GM23338 (cell line): ENCODE measurements at regions not wholly inside any gene's neighbourhood (a gene's known extent, or its start where the extent isn't known, plus 50 kb on each side); places are given as distances from the start of the nearest gene placed in this dataset.
A peak's percentile ranks its signal among the peaks of the same experiment; 100 is the strongest.

ENCODE experiments used
- ATAC-seq: fragments of 200-7000 bp; cut with Tn5 transposase; 3 replicates; pipeline ENCODE4 v1.9.1; 2020
- DNase-seq: peaks from one replicate; pipeline ENCODE4 v3.0.0-alpha.2; 2015; ENCODE audit warnings: low spot score
- H2AFZ ChIP-seq: fragments of 200-600 bp; sonication (generic); 2 replicates; pipeline ENCODE4 v1.8.0; 2016; ENCODE audit warnings: antibody characterized with exemption, mild to moderate bottlenecking, moderate library complexity
- H3F3A ChIP-seq: fragments of 200-600 bp; sonication (generic); replicated peaks from 2 replicates; pipeline ENCODE4 v1.8.0; 2017; ENCODE audit warnings: antibody characterized with exemption, mixed run types, low read depth
- H3K27ac ChIP-seq: fragments of 200-600 bp; sonication (generic); 2 replicates; pipeline ENCODE4 v1.6.1; 2016; ENCODE audit warnings: low read depth
- H3K27me3 ChIP-seq: fragments of 200-600 bp; sonication (generic); 2 replicates; pipeline ENCODE4 v1.8.0; 2016; ENCODE audit warnings: mild to moderate bottlenecking, mixed run types, moderate library complexity; ENCODE audit not compliant: insufficient read depth
- H3K36me3 ChIP-seq: fragments of 200-600 bp; sonication (generic); 2 replicates; pipeline ENCODE4 v1.8.0; 2016; ENCODE audit warnings: mild to moderate bottlenecking; ENCODE audit not compliant: insufficient read depth
- H3K4me1 ChIP-seq: fragments of 200-600 bp; sonication (generic); 2 replicates; pipeline ENCODE4 v1.8.0; 2016; ENCODE audit warnings: mild to moderate bottlenecking, moderate library complexity; ENCODE audit not compliant: insufficient read depth
- H3K4me2 ChIP-seq: fragments of 200-600 bp; sonication (generic); 2 replicates; pipeline ENCODE4 v1.7.1; 2017; ENCODE audit warnings: mixed run types
- H3K4me3 ChIP-seq: fragments of 200-600 bp; sonication (generic); 2 replicates; pipeline ENCODE4 v1.6.1; 2016; ENCODE audit warnings: mixed run types
- H3K79me2 ChIP-seq: fragments of 200-600 bp; sonication (generic); replicated peaks from 2 replicates; pipeline ENCODE4 v1.8.0; 2017; ENCODE audit warnings: mild to moderate bottlenecking; ENCODE audit not compliant: insufficient read depth
- H3K9me2 ChIP-seq: fragments of 200-600 bp; sonication (generic); 2 replicates; pipeline ENCODE4 v1.8.0; 2017; ENCODE audit not compliant: insufficient read depth
- H4K20me1 ChIP-seq: fragments of 200-600 bp; sonication (generic); replicated peaks from 2 replicates; pipeline ENCODE4 v1.8.0; 2017; ENCODE audit warnings: mild to moderate bottlenecking; ENCODE audit not compliant: insufficient read depth
- H3K27ac Mint-ChIP-seq: 2 replicates; pipeline ENCODE4 v1.8.0; 2020; ENCODE audit warnings: inconsistent platforms, mild to moderate bottlenecking, moderate library complexity, mixed read lengths
- H3K27me3 Mint-ChIP-seq: 3 replicates; pipeline ENCODE4 v1.8.0; 2022; ENCODE audit warnings: low read depth, mild to moderate bottlenecking, moderate library complexity, mixed read lengths, inconsistent platforms; ENCODE audit not compliant: insufficient read depth, poor library complexity
- H3K36me3 Mint-ChIP-seq: 3 replicates; pipeline ENCODE4 v1.8.0; 2021; ENCODE audit warnings: low read depth, mild to moderate bottlenecking, inconsistent platforms, moderate library complexity, mixed read lengths
- H3K4me1 Mint-ChIP-seq: 3 replicates; pipeline ENCODE4 v1.8.0; 2020; ENCODE audit warnings: mild to moderate bottlenecking, inconsistent platforms, mixed read lengths
- H3K4me3 Mint-ChIP-seq: 3 replicates; pipeline ENCODE4 v1.8.0; 2021; ENCODE audit warnings: moderate library complexity, mild to moderate bottlenecking, inconsistent platforms, mixed read lengths
- H3K9me3 Mint-ChIP-seq: 3 replicates; pipeline ENCODE4 v1.8.0; 2020; ENCODE audit warnings: moderate library complexity, mild to moderate bottlenecking, inconsistent platforms, mixed read lengths
- CREB1 ChIP-seq: fragments of 250-450 bp; sonication (Bioruptor Pico); IDR thresholded peaks from 2 replicates; pipeline ENCODE4 v1.5.0; 2020; ENCODE audit warnings: low read depth, mild to moderate bottlenecking, moderate library complexity
- CTCF ChIP-seq, 2 experiments: fragments of 200-600 bp in 1 of 2; sonication (generic) in 1 of 2; conservative IDR thresholded peaks; 2 replicates each; pipeline versions ENCODE4 v1.5.1 to v1.6.1; 2016 to 2017; ENCODE audit warnings: antibody characterized with exemption in 2 of 2, low read depth in 2 of 2, mild to moderate bottlenecking in 2 of 2, moderate library complexity in 1 of 2
- EZH2 ChIP-seq: fragments of 200-600 bp; sonication (generic); IDR thresholded peaks from one replicate; pipeline ENCODE4 v1.8.0; 2017; ENCODE audit warnings: antibody characterized with exemption, mild to moderate bottlenecking, low read depth; ENCODE audit not compliant: unreplicated experiment
- EZH2phosphoT487 ChIP-seq: fragments of 200-600 bp; sonication (generic); IDR thresholded peaks from one replicate; pipeline ENCODE4 v1.8.1; 2018; ENCODE audit warnings: antibody characterized with exemption; ENCODE audit not compliant: unreplicated experiment
- JUNB ChIP-seq: IDR thresholded peaks from one replicate; pipeline ENCODE4 v1.6.1; 2016; ENCODE audit warnings: antibody characterized with exemption; ENCODE audit not compliant: unreplicated experiment
- NANOG ChIP-seq: IDR thresholded peaks from 2 replicates; pipeline ENCODE4 v1.6.1; 2016; ENCODE audit warnings: antibody characterized with exemption, borderline replicate concordance
- POLR2AphosphoS5 ChIP-seq: IDR thresholded peaks from 2 replicates; pipeline ENCODE4 v1.6.1; 2016; ENCODE audit warnings: antibody characterized with exemption, low read depth
- REST ChIP-seq: IDR thresholded peaks from one replicate; pipeline ENCODE4 v1.6.1; 2018; ENCODE audit warnings: antibody characterized with exemption; ENCODE audit not compliant: unreplicated experiment
- STAT1 ChIP-seq: IDR thresholded peaks from one replicate; pipeline ENCODE4 v1.6.1; 2016; ENCODE audit warnings: antibody characterized with exemption; ENCODE audit not compliant: unreplicated experiment
- ZNF114 ChIP-seq: fragments of 250-450 bp; sonication (Bioruptor Pico); IDR thresholded peaks from 2 replicates; pipeline ENCODE4 v1.5.0; 2020; ENCODE audit warnings: mild to moderate bottlenecking, moderate library complexity
- ZNF331 ChIP-seq: fragments of 250-450 bp; sonication (Bioruptor Pico); IDR thresholded peaks from 2 replicates; pipeline ENCODE4 v1.5.0; 2020; ENCODE audit warnings: low read depth, mild to moderate bottlenecking, moderate library complexity
- ZNF462 ChIP-seq: fragments of 250-450 bp; sonication (Bioruptor Pico); IDR thresholded peaks from 2 replicates; pipeline ENCODE4 v1.5.0; 2020; ENCODE audit warnings: mild to moderate bottlenecking, moderate library complexity
- TF ChIP-seq, protein P1 (sequence below): IDR thresholded peaks from 2 replicates; pipeline ENCODE4 v1.6.1; 2016; ENCODE audit warnings: antibody characterized with exemption

DNA sequence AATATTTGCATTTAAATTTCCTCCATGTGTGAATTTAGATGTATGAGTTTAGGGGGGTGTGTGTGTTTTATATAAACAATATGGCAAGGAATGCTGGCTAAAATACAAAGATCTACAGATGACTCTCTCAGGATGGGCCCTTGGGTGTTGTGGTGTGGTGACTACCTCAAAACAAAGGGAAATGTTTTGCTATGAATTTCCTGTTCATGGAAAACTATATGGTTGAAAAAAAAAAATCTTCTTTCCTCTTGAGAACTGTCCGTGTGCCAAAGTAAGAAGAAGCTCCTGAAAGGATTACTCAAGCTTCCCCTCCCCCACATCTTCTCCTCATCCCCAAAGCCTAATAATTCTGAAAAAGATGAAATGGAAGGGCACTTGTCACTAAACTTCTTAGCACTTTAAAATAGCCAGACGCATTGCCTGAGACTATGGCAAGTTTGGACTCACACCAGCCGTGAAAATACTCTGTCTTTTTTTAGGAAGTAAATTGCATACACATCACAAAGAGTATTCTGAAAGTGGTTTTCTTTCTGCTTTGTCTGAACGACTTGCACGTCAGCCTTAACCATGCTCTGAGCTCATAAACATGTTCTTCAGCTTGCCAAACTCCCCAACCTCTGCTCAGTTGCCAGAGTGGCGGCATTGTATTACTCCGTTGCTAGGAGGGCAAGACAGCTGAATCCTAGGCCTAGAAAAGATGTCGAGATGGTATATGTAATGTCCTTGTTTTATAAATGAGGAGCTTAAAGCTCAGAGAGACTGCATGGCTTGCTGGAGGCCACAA is 250.4 kb upstream of the JADE1 start:
- no peak overlapping the region for H3K4me2 ChIP-seq
- H3K27me3 Mint-ChIP-seq = peaks cover 2% of the 10 kb centered on the region
- no peaks in the 10 kb centered on the region for H3K9me3 Mint-ChIP-seq
- H3K4me1 ChIP-seq = peaks cover 7% of the 10 kb centered on the region; the same call in 1 of the 2 replicates
- no peaks in the 10 kb centered on the region for H3K36me3 ChIP-seq
- no peaks in the 10 kb centered on the region for H3K27me3 ChIP-seq
- H3K79me2 ChIP-seq = no peaks in the 10 kb centered on the region
- no peak overlapping the region for H3K4me3 ChIP-seq
- no peaks in the 10 kb centered on the region for H3K36me3 Mint-ChIP-seq
- no peak overlapping the region for H3K27ac Mint-ChIP-seq
- H3K4me1 Mint-ChIP-seq = no peaks in the 10 kb centered on the region
- no peak overlapping the region for H3K27ac ChIP-seq
- no peaks in the 10 kb centered on the region for H4K20me1 ChIP-seq
- DNase-seq = no peak
- H3F3A ChIP-seq = no peaks in the 10 kb centered on the region
- no peak for ATAC-seq
- H3K4me3 Mint-ChIP-seq = no peak overlapping the region
- H3K9me2 ChIP-seq = no peaks in the 10 kb centered on the region
- H2AFZ ChIP-seq = peak overlapping the region; percentile 90
- no peak for TF ChIP-seq ZNF331
- TF ChIP-seq CREB1 (CRISPR knock-in tag) = no peak
- no peak for TF ChIP-seq EZH2
- no peak for TF ChIP-seq POLR2AphosphoS5
- TF ChIP-seq JUNB = no peak
- no peak for TF ChIP-seq STAT1
- no peak for TF ChIP-seq EZH2phosphoT487
- TF ChIP-seq NANOG = no peak
- TF ChIP-seq, protein P1, sequence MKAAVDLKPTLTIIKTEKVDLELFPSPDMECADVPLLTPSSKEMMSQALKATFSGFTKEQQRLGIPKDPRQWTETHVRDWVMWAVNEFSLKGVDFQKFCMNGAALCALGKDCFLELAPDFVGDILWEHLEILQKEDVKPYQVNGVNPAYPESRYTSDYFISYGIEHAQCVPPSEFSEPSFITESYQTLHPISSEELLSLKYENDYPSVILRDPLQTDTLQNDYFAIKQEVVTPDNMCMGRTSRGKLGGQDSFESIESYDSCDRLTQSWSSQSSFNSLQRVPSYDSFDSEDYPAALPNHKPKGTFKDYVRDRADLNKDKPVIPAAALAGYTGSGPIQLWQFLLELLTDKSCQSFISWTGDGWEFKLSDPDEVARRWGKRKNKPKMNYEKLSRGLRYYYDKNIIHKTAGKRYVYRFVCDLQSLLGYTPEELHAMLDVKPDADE = no peak
- TF ChIP-seq ZNF462 = no peak
- no peak for TF ChIP-seq ZNF114 (CRISPR knock-in tag)
- TF ChIP-seq CTCF (conservative IDR thresholded peaks at IDR 0.05; ENCODE audit: low read depth in 2 of 2) = no peak
- TF ChIP-seq REST = no peak
